ENCODE measurements at regions not wholly inside any gene's neighbourhood (a gene's known extent, or its start where the extent isn't known, plus 50 kb on each side); places are given as distances from the start of the nearest gene placed in this dataset.
"Not testable (repeated sequence)": the region's sequence is repeated elsewhere in the genome, so short reads cannot be mapped to it uniquely, and the experiment has no call there.

- intact Hi-C loops (cut with DNase I) = no loop called here
- WGBS, 2 donors = 76 to 77% methylated on average over 1 of the region's 1 CpG
- no peaks in the 10 kb centered on the region for H3K36me3 ChIP-seq
- TF ChIP-seq CTCF (IDR thresholded peaks at IDR 0.05) = no peak
- DNase-seq (no peak), ATAC-seq (no peak)
- no peak overlapping the region for H3K27ac ChIP-seq
- H3K27me3 ChIP-seq = no peaks in the 10 kb centered on the region
- H3K4me3 ChIP-seq = no peak overlapping the region
- no peaks in the 10 kb centered on the region for H3K4me1 ChIP-seq
- peaks cover 0 to 27% (median 0%) of the 10 kb centered on the region in 11 donors for H3K9me3 ChIP-seq
Measured at GRCh38 chr9:29613773-29614172, 2040.5 kb upstream of the C9orf72 start.

GRCh38 chr9:29616844-29617243 lies 2043.6 kb upstream of the C9orf72 start:
- TF ChIP-seq CTCF (IDR thresholded peaks at IDR 0.05) = no peak
- Histone ChIP-seq H3K4me1 (no peaks in the 10 kb centered on the region), H3K36me3 (no peaks in the 10 kb centered on the region), H3K27ac (no peak overlapping the region), H3K9me3 (peaks cover 0 to 12% (median 0%) of the 10 kb centered on the region in 11 donors), H3K4me3 (no peak overlapping the region), H3K27me3 (no peaks in the 10 kb centered on the region)
- no peak for ATAC-seq
- no peak for DNase-seq
- 51 to 59% methylated on average over 2 of the region's 2 CpGs for WGBS, 2 donors
- intact Hi-C loops (cut with DNase I) = no loop called here

- H3K27me3 ChIP-seq = no peaks in the 10 kb centered on the region
- intact Hi-C loops (cut with DNase I) = no loop called here
- H3K4me1 ChIP-seq = no peaks in the 10 kb centered on the region
- DNase-seq (no peak), ATAC-seq (no peak)
- H3K27ac ChIP-seq = no peak overlapping the region
- H3K4me3 ChIP-seq = no peak overlapping the region
- H3K36me3 ChIP-seq = no peaks in the 10 kb centered on the region
- 45 to 47% methylated on average over 2 of the region's 2 CpGs for WGBS, 2 donors
- no peak for TF ChIP-seq CTCF (IDR thresholded peaks at IDR 0.05)
- no peaks in the 10 kb centered on the region for H3K9me3 ChIP-seq
Measured at GRCh38 chr9:29625292-29625731, 2052.0 kb upstream of the C9orf72 start.

GRCh38 chr9:29625931-29626330 lies 2052.7 kb upstream of the C9orf72 start:
- 75 to 76% methylated on average over 3 of the region's 3 CpGs for WGBS, 2 donors
- no peak for DNase-seq
- ATAC-seq = no peak
- H3K4me1 ChIP-seq = no peaks in the 10 kb centered on the region
- no peak overlapping the region for H3K4me3 ChIP-seq
- intact Hi-C loops (cut with DNase I) = no loop called here
- H3K27me3 ChIP-seq = no peaks in the 10 kb centered on the region
- no peak overlapping the region for H3K27ac ChIP-seq
- TF ChIP-seq CTCF (IDR thresholded peaks at IDR 0.05) = no peak
- H3K9me3 ChIP-seq = no peaks in the 10 kb centered on the region
- no peaks in the 10 kb centered on the region for H3K36me3 ChIP-seq

GRCh38 chr9:29628856-29629255 lies 2055.6 kb upstream of the C9orf72 start:
- DNase-seq; intact Hi-C loops (cut with DNase I); H3K27ac ChIP-seq; H3K27me3 ChIP-seq; H3K4me3 ChIP-seq; ATAC-seq; H3K4me1 ChIP-seq; H3K36me3 ChIP-seq; H3K9me3 ChIP-seq: not testable (repeated sequence)
- 53 to 70% methylated on average over 1 of the region's 1 CpG for WGBS, 2 donors
